ENCODE measurements at regions not wholly inside any gene's neighbourhood (a gene's known extent, or its start where the extent isn't known, plus 50 kb on each side); places are given as distances from the start of the nearest gene placed in this dataset.
"Not testable (repeated sequence)": the region's sequence is repeated elsewhere in the genome, so short reads cannot be mapped to it uniquely, and the experiment has no call there.

- DNase-seq, result no peak
Observed at GRCh38 chr21:28063241-28064216, 929.1 kb downstream of the LTN1 start.

- not testable (repeated sequence) for DNase-seq
Observed at GRCh38 chr21:28052956-28053355, 939.7 kb downstream of the LTN1 start.

GRCh38 chr21:28051649-28052048 is 941.0 kb downstream of the LTN1 start:
- peak; percentile 39 for DNase-seq

GRCh38 chr21:28035692-28036091 is 957.0 kb downstream of the LTN1 start:
- not testable (repeated sequence) for DNase-seq

GRCh38 chr21:28034916-28035315 is 957.8 kb downstream of the LTN1 start:
- peak; percentile 25 for DNase-seq

- DNase-seq, result peak; percentile 61
Observed at GRCh38 chr21:28034334-28034733, 958.3 kb downstream of the LTN1 start.

- DNase-seq, result not testable (repeated sequence)
Observed at GRCh38 chr21:28032652-28033051, 960.0 kb downstream of the LTN1 start.

GRCh38 chr21:28031066-28031465 is 961.6 kb downstream of the LTN1 start:
- not testable (repeated sequence) for DNase-seq

- DNase-seq, result no peak
Observed at GRCh38 chr21:28025111-28025510, 967.6 kb downstream of the LTN1 start.

- no peak for DNase-seq
Observed at GRCh38 chr21:28018741-28019669, 973.7 kb downstream of the LTN1 start.

GRCh38 chr21:28018213-28018612 is 974.5 kb downstream of the LTN1 start:
- no peak for DNase-seq

GRCh38 chr21:28016571-28016970 is 976.1 kb downstream of the LTN1 start:
- DNase-seq, result no peak

GRCh38 chr21:28013123-28013522 is 979.6 kb downstream of the LTN1 start:
- DNase-seq, result not testable (repeated sequence)

GRCh38 chr21:28011970-28012369 is 980.7 kb downstream of the LTN1 start:
- not testable (repeated sequence) for DNase-seq

GRCh38 chr21:28008245-28008644 is 984.4 kb downstream of the LTN1 start:
- not testable (repeated sequence) for DNase-seq

- DNase-seq, result not testable (repeated sequence)
Observed at GRCh38 chr21:28003627-28004026, 989.0 kb downstream of the LTN1 start.

GRCh38 chr21:27996906-27997305 is 995.8 kb downstream of the LTN1 start:
- not testable (repeated sequence) for DNase-seq

GRCh38 chr21:27984663-27985325 is 1007.9 kb downstream of the LTN1 start:
- not testable (repeated sequence) for DNase-seq

GRCh38 chr21:27979446-27979845 is 1012.6 kb upstream of the ADAMTS5 start:
- not testable (repeated sequence) for DNase-seq

GRCh38 chr21:27975514-27975913 is 1008.6 kb upstream of the ADAMTS5 start:
- no peak for DNase-seq

GRCh38 chr21:27974152-27974551 is 1007.3 kb upstream of the ADAMTS5 start:
- not testable (repeated sequence) for DNase-seq

- DNase-seq, result not testable (repeated sequence)
Observed at GRCh38 chr21:27968240-27968639, 1001.4 kb upstream of the ADAMTS5 start.
